ENCODE measurements at regions not wholly inside any gene's neighbourhood (a gene's known extent, or its start where the extent isn't known, plus 50 kb on each side); places are given as distances from the start of the nearest gene placed in this dataset.

- no peak for DNase-seq (ENCODE audit: low read depth in 1 of 2, low spot score in 1 of 2)
These were observed 184.9 kb downstream of the NR2F2 start for GRCh38 chr15:96515371-96515770.

GRCh38 chr15:96521386-96521785 is 190.9 kb downstream of the NR2F2 start:
- no peak for DNase-seq (ENCODE audit: low read depth in 1 of 2, low spot score in 1 of 2)

GRCh38 chr15:96524676-96525417 is 194.3 kb downstream of the NR2F2 start:
- no peak for DNase-seq (ENCODE audit: low read depth in 1 of 2, low spot score in 1 of 2)

- no peak for DNase-seq (ENCODE audit: low read depth in 1 of 2, low spot score in 1 of 2)
These were observed 204.6 kb downstream of the NR2F2 start for GRCh38 chr15:96535148-96535547.

GRCh38 chr15:96538491-96538890 is 208.0 kb downstream of the NR2F2 start:
- DNase-seq (ENCODE audit: low read depth in 1 of 2, low spot score in 1 of 2), result no peak

- no peak for DNase-seq (ENCODE audit: low read depth in 1 of 2, low spot score in 1 of 2)
These were observed 209.8 kb downstream of the NR2F2 start for GRCh38 chr15:96540283-96540682.

GRCh38 chr15:96542130-96542770 is 211.8 kb downstream of the NR2F2 start:
- DNase-seq (ENCODE audit: low read depth in 1 of 2, low spot score in 1 of 2), result no peak

- DNase-seq (ENCODE audit: low read depth in 1 of 2, low spot score in 1 of 2), result no peak
These were observed 213.8 kb downstream of the NR2F2 start for GRCh38 chr15:96544162-96544756.

- DNase-seq (ENCODE audit: low read depth in 1 of 2, low spot score in 1 of 2), result no peak
These were observed 218.6 kb downstream of the NR2F2 start for GRCh38 chr15:96549136-96549535.

- no peak for DNase-seq (ENCODE audit: low read depth in 1 of 2, low spot score in 1 of 2)
These were observed 220.7 kb downstream of the NR2F2 start for GRCh38 chr15:96551196-96551595.

GRCh38 chr15:96551722-96552121 is 221.2 kb downstream of the NR2F2 start:
- no peak for DNase-seq (ENCODE audit: low read depth in 1 of 2, low spot score in 1 of 2)

GRCh38 chr15:96553006-96553405 is 222.5 kb downstream of the NR2F2 start:
- DNase-seq (ENCODE audit: low read depth in 1 of 2, low spot score in 1 of 2), result no peak

GRCh38 chr15:96553451-96553850 is 223.0 kb downstream of the NR2F2 start:
- DNase-seq (ENCODE audit: low read depth in 1 of 2, low spot score in 1 of 2), result no peak

- DNase-seq (ENCODE audit: low read depth in 1 of 2, low spot score in 1 of 2), result no peak
These were observed 223.4 kb downstream of the NR2F2 start for GRCh38 chr15:96553931-96554330.

GRCh38 chr15:96554541-96554940 is 224.0 kb downstream of the NR2F2 start:
- DNase-seq (ENCODE audit: low read depth in 1 of 2, low spot score in 1 of 2), result no peak

- DNase-seq (ENCODE audit: low read depth in 1 of 2, low spot score in 1 of 2), result no peak
These were observed 228.6 kb downstream of the NR2F2 start for GRCh38 chr15:96559087-96559486.

GRCh38 chr15:96559631-96560030 is 229.1 kb downstream of the NR2F2 start:
- DNase-seq (ENCODE audit: low read depth in 1 of 2, low spot score in 1 of 2), result no peak

GRCh38 chr15:96560246-96560895 is 229.9 kb downstream of the NR2F2 start:
- DNase-seq (ENCODE audit: low read depth in 1 of 2, low spot score in 1 of 2), result no peak

GRCh38 chr15:96561593-96561992 is 231.1 kb downstream of the NR2F2 start:
- no peak for DNase-seq (ENCODE audit: low read depth in 1 of 2, low spot score in 1 of 2)

GRCh38 chr15:96564546-96564945 is 234.0 kb downstream of the NR2F2 start:
- no peak for DNase-seq (ENCODE audit: low read depth in 1 of 2, low spot score in 1 of 2)

- DNase-seq (ENCODE audit: low read depth in 1 of 2, low spot score in 1 of 2), result no peak
These were observed 234.8 kb downstream of the NR2F2 start for GRCh38 chr15:96565266-96565665.

GRCh38 chr15:96574782-96575181 is 244.3 kb downstream of the NR2F2 start:
- DNase-seq (ENCODE audit: low read depth in 1 of 2, low spot score in 1 of 2), result no peak

All from activated T-helper 1 cell treated with anti-CD3 and anti-CD28 coated beads, Interleukin-2, amount 50 U/mL, for 16 hours (primary cell).